ENCODE measurements at regions not wholly inside any gene's neighbourhood (a gene's known extent, or its start where the extent isn't known, plus 50 kb on each side); places are given as distances from the start of the nearest gene placed in this dataset.

DNA sequence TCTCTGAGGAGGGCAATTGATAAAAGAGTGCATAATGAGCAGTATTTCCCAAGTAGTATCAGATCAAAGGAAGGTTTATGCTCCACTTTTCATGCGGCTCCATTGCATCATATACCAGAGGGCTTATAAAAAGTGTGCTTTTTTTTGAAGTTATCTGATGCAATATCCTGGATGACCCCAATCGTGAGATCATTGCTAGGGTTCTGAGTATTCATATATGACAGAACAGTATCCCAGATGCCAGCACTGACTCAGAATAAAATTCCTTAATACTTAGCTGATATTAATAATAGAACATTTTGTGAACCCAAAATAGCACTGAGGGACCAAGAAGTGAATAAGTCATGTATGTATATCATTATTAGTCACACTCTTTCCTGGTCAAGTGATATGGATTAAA, 945.5 kb upstream of the AGA start:
- Mint-ChIP-seq H3K27ac (ENCODE audit: unreplicated experiment) (no peak overlapping the region), H3K4me1 (ENCODE audit: low read depth, unreplicated experiment) (no peaks in the 10 kb centered on the region), H3K36me3 (ENCODE audit: low read depth, unreplicated experiment) (no peaks in the 10 kb centered on the region), H3K27me3 (ENCODE audit: low read depth, unreplicated experiment) (no peaks in the 10 kb centered on the region), H3K4me3 (ENCODE audit: unreplicated experiment) (no peak overlapping the region), H3K9me3 (ENCODE audit: unreplicated experiment) (no peaks in the 10 kb centered on the region)
- H3K4me1 ChIP-seq (ENCODE audit: insufficient read depth, low read length), result no peaks in the 10 kb centered on the region
- H3K27me3 ChIP-seq (ENCODE audit: insufficient read depth, low read length), result no peaks in the 10 kb centered on the region
- TF ChIP-seq, protein P1, sequence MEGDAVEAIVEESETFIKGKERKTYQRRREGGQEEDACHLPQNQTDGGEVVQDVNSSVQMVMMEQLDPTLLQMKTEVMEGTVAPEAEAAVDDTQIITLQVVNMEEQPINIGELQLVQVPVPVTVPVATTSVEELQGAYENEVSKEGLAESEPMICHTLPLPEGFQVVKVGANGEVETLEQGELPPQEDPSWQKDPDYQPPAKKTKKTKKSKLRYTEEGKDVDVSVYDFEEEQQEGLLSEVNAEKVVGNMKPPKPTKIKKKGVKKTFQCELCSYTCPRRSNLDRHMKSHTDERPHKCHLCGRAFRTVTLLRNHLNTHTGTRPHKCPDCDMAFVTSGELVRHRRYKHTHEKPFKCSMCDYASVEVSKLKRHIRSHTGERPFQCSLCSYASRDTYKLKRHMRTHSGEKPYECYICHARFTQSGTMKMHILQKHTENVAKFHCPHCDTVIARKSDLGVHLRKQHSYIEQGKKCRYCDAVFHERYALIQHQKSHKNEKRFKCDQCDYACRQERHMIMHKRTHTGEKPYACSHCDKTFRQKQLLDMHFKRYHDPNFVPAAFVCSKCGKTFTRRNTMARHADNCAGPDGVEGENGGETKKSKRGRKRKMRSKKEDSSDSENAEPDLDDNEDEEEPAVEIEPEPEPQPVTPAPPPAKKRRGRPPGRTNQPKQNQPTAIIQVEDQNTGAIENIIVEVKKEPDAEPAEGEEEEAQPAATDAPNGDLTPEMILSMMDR (IDR thresholded peaks at IDR 0.05; ENCODE audit: insufficient read depth, low read depth, low read length), result no peak
- no peak overlapping the region for H3K27ac ChIP-seq (ENCODE audit: low read depth, low read length)
- no peak overlapping the region for H3K9ac ChIP-seq (ENCODE audit: low read length)
- H3K4me3 ChIP-seq (ENCODE audit: insufficient read depth, low read depth, low read length), result no peak overlapping the region
- DNase-seq (ENCODE audit: low read depth) (no peak), FAIRE-seq (no peak)
- H3K4me2 ChIP-seq (ENCODE audit: low read length), result no peak overlapping the region
- no peaks in the 10 kb centered on the region for H3K79me2 ChIP-seq (ENCODE audit: insufficient read depth, low read length)
- no peaks in the 10 kb centered on the region for H4K20me1 ChIP-seq (ENCODE audit: insufficient read depth, low read length)
- no peak overlapping the region for H2AFZ ChIP-seq (ENCODE audit: low read depth, low read length)
- H3K9me3 ChIP-seq (ENCODE audit: insufficient read depth, low read depth, low read length), result no peaks in the 10 kb centered on the region
- no peaks in the 10 kb centered on the region for H3K36me3 ChIP-seq (ENCODE audit: insufficient read depth, low read length)

- no peaks in the 10 kb centered on the region for H3K4me1 ChIP-seq (ENCODE audit: insufficient read depth, low read length)
- peaks cover 2% of the 10 kb centered on the region for H3K9me3 Mint-ChIP-seq (ENCODE audit: unreplicated experiment)
- TF ChIP-seq EZH2 (IDR thresholded peaks at IDR 0.05; ENCODE audit: insufficient read depth, low read length), result no peak
- TF ChIP-seq, protein P1 (IDR thresholded peaks at IDR 0.05; ENCODE audit: insufficient read depth, low read depth, low read length), result no peak
- DNase-seq (ENCODE audit: low read depth) (no peak), FAIRE-seq (no peak)
- H3K36me3 ChIP-seq (ENCODE audit: insufficient read depth, low read length), result no peaks in the 10 kb centered on the region
- H3K4me3 Mint-ChIP-seq (ENCODE audit: unreplicated experiment), result no peak overlapping the region
- H3K4me1 Mint-ChIP-seq (ENCODE audit: low read depth, unreplicated experiment), result no peaks in the 10 kb centered on the region
- H3K9me3 ChIP-seq (ENCODE audit: insufficient read depth, low read depth, low read length), result no peaks in the 10 kb centered on the region
- H3K27me3 Mint-ChIP-seq (ENCODE audit: low read depth, unreplicated experiment), result no peaks in the 10 kb centered on the region
- no peaks in the 10 kb centered on the region for H3K36me3 Mint-ChIP-seq (ENCODE audit: low read depth, unreplicated experiment)
- H3K4me2 ChIP-seq (ENCODE audit: low read length), result no peak overlapping the region
- H3K9ac ChIP-seq (ENCODE audit: low read length), result no peak overlapping the region
- H3K27me3 ChIP-seq (ENCODE audit: insufficient read depth, low read length), result no peaks in the 10 kb centered on the region
- H4K20me1 ChIP-seq (ENCODE audit: insufficient read depth, low read length), result no peaks in the 10 kb centered on the region
- H3K79me2 ChIP-seq (ENCODE audit: insufficient read depth, low read length), result no peaks in the 10 kb centered on the region
- no peak overlapping the region for H3K27ac Mint-ChIP-seq (ENCODE audit: unreplicated experiment)
- no peak overlapping the region for H3K4me3 ChIP-seq (ENCODE audit: insufficient read depth, low read depth, low read length)
- no peak overlapping the region for H2AFZ ChIP-seq (ENCODE audit: low read depth, low read length)
- no peak overlapping the region for H3K27ac ChIP-seq (ENCODE audit: low read depth, low read length)
Observed at GRCh38 chr4:178395798-178396197, 953.6 kb upstream of the AGA start.

DNA sequence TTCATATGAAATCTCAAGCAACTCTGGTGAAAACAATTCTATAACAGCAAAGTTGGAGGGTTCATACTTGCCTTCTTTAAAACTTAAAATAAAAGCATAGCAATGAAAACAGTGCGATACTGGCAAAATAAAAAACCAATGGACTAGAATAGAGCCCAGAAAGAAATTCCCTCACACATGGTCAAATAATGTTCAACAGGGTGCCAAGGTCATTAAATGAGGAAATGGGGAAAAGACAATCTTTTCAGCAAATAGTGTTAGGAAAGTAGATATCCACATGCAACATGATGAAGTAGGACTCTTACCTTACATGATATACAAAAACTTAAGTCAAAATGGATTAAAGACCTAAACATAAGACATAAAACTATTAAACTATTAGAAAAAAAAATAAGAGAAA, 970.2 kb upstream of the AGA start:
- Histone ChIP-seq H3K27me3 (ENCODE audit: insufficient read depth, low read length) (no peaks in the 10 kb centered on the region), H3K36me3 (ENCODE audit: insufficient read depth, low read length) (no peaks in the 10 kb centered on the region), H3K4me2 (ENCODE audit: low read length) (no peak overlapping the region), H4K20me1 (ENCODE audit: insufficient read depth, low read length) (no peaks in the 10 kb centered on the region), H3K27ac (ENCODE audit: low read depth, low read length) (no peak overlapping the region), H3K9me3 (ENCODE audit: insufficient read depth, low read depth, low read length) (no peaks in the 10 kb centered on the region), H2AFZ (ENCODE audit: low read depth, low read length) (no peak overlapping the region), H3K4me1 (ENCODE audit: insufficient read depth, low read length) (no peaks in the 10 kb centered on the region), H3K79me2 (ENCODE audit: insufficient read depth, low read length) (no peaks in the 10 kb centered on the region), H3K9ac (ENCODE audit: low read length) (no peak overlapping the region), H3K4me3 (ENCODE audit: insufficient read depth, low read depth, low read length) (no peak overlapping the region)
- H3K27me3 Mint-ChIP-seq (ENCODE audit: low read depth, unreplicated experiment), result no peaks in the 10 kb centered on the region
- H3K4me3 Mint-ChIP-seq (ENCODE audit: unreplicated experiment), result no peak overlapping the region
- H3K4me1 Mint-ChIP-seq (ENCODE audit: low read depth, unreplicated experiment), result no peaks in the 10 kb centered on the region
- H3K27ac Mint-ChIP-seq (ENCODE audit: unreplicated experiment), result no peak overlapping the region
- H3K36me3 Mint-ChIP-seq (ENCODE audit: low read depth, unreplicated experiment), result no peaks in the 10 kb centered on the region
- H3K9me3 Mint-ChIP-seq (ENCODE audit: unreplicated experiment), result no peaks in the 10 kb centered on the region
- no peak for TF ChIP-seq EZH2 (IDR thresholded peaks at IDR 0.05; ENCODE audit: insufficient read depth, low read length)
- TF ChIP-seq, protein P1 (IDR thresholded peaks at IDR 0.05; ENCODE audit: insufficient read depth, low read depth, low read length), result no peak
- DNase-seq (ENCODE audit: low read depth) (no peak), FAIRE-seq (no peak)
